Chondrocyte (in vitro differentiated cells): ENCODE measurements at regions not wholly inside any gene's neighbourhood (a gene's known extent, or its start where the extent isn't known, plus 50 kb on each side); places are given as distances from the start of the nearest gene placed in this dataset.

ENCODE experiments used
- DNase-seq: peaks from one replicate; pipeline ENCODE4 v3.0.0; 2021; ENCODE audit warnings: mixed read lengths, low spot score
- H3K27ac Mint-ChIP-seq: one replicate; pipeline ENCODE4 v1.8.0; 2021; ENCODE audit warnings: mild to moderate bottlenecking, moderate library complexity, mixed read lengths; ENCODE audit not compliant: unreplicated experiment
- H3K27me3 Mint-ChIP-seq: 2 replicates; pipeline ENCODE4 v1.8.0; 2021; ENCODE audit warnings: low read depth, mixed read lengths
- H3K36me3 Mint-ChIP-seq: 2 replicates; pipeline ENCODE4 v1.8.0; 2021; ENCODE audit warnings: low read depth, mixed read lengths
- H3K4me1 Mint-ChIP-seq: 2 replicates; pipeline ENCODE4 v1.8.0; 2021; ENCODE audit warnings: low read depth, mild to moderate bottlenecking, mixed read lengths
- H3K4me3 Mint-ChIP-seq: one replicate; pipeline ENCODE4 v1.8.0; 2021; ENCODE audit warnings: mild to moderate bottlenecking, moderate library complexity, mixed read lengths; ENCODE audit not compliant: unreplicated experiment
- H3K9me3 Mint-ChIP-seq: 2 replicates; pipeline ENCODE4 v1.8.0; 2021; ENCODE audit warnings: low read depth, mixed read lengths
- CTCF ChIP-seq: fragments of 200-600 bp; sonication (generic); IDR thresholded peaks from 2 replicates; pipeline ENCODE4 v1.5.0; 2021; ENCODE audit warnings: antibody characterized with exemption, mild to moderate bottlenecking, moderate library complexity

- Mint-ChIP-seq H3K4me3 (no peak overlapping the region), H3K9me3 (no peaks in the 10 kb centered on the region), H3K27me3 (peaks cover 6% of the 10 kb centered on the region), H3K27ac (no peak overlapping the region), H3K36me3 (no peaks in the 10 kb centered on the region), H3K4me1 (no peaks in the 10 kb centered on the region)
- TF ChIP-seq CTCF: no peak
- DNase-seq: no peak
Observed at GRCh38 chr9:118009614-118010013, 305.4 kb downstream of the TLR4 start.

DNA sequence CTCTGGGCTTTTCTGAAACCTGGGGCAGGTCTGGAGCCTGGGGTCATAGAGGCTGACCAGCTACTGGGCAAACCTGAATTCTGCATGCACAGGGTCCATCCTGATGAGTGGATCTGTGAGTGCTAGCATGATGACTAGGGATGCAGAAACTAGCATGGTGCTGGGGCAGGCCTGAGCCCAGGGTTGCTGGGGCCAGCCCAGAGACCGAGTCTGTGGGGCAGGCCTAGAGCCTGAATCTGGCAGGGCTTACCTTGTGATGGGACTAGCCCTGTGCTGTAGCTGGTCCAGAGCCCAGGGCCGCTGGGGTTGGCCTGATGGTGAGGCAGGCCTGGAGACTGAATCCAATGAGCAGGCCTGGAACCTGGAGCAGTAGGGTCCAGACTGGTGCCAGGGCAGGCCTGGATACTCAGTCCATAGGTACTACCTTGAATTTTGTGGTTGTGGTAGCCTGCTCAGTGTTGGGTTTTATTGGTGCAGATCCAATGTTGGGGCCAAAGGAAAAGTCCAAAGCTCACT lies 313.5 kb downstream of the TLR4 start:
- Mint-ChIP-seq H3K4me3 (no peak overlapping the region), H3K4me1 (no peaks in the 10 kb centered on the region), H3K36me3 (no peaks in the 10 kb centered on the region), H3K9me3 (peaks cover 10% of the 10 kb centered on the region), H3K27ac (no peak overlapping the region), H3K27me3 (peaks cover 2% of the 10 kb centered on the region)
- no peak for TF ChIP-seq CTCF
- no peak for DNase-seq

DNA sequence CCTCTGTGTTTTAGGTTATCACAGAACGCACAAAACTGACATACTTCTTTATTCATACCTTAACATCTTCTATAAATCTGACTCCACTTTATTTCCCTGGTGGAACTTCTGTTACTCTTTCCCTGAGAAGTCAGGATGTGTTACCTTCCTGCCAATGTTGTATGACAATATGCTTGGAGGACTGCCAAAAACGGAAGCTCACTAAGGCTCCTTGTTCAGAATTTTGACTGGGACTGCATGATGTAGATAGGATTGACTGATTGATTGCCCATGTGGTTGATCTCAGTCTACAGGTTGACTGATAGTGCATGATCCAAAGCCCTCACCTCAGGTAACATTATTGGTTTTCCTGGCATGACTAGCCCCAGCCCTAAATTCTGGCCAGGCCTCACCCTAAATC lies 319.4 kb downstream of the TLR4 start:
- Mint-ChIP-seq H3K27me3 (no peaks in the 10 kb centered on the region), H3K36me3 (no peaks in the 10 kb centered on the region)

GRCh38 chr9:118028225-118028624 lies 324.0 kb downstream of the TLR4 start:
- TF ChIP-seq CTCF: no peak
- no peak overlapping the region for H3K4me3 Mint-ChIP-seq
- no peaks in the 10 kb centered on the region for H3K9me3 Mint-ChIP-seq
- H3K4me1 Mint-ChIP-seq: no peaks in the 10 kb centered on the region
- H3K27me3 Mint-ChIP-seq: no peaks in the 10 kb centered on the region
- no peak for DNase-seq
- no peaks in the 10 kb centered on the region for H3K36me3 Mint-ChIP-seq
- no peak overlapping the region for H3K27ac Mint-ChIP-seq

More for the DNA sequence above, 319.4 kb downstream of the TLR4 start:
- Mint-ChIP-seq H3K27ac (no peak overlapping the region), H3K4me3 (no peak overlapping the region), H3K9me3 (no peaks in the 10 kb centered on the region), H3K4me1 (no peaks in the 10 kb centered on the region)
- no peak for TF ChIP-seq CTCF
- no peak for DNase-seq

DNA sequence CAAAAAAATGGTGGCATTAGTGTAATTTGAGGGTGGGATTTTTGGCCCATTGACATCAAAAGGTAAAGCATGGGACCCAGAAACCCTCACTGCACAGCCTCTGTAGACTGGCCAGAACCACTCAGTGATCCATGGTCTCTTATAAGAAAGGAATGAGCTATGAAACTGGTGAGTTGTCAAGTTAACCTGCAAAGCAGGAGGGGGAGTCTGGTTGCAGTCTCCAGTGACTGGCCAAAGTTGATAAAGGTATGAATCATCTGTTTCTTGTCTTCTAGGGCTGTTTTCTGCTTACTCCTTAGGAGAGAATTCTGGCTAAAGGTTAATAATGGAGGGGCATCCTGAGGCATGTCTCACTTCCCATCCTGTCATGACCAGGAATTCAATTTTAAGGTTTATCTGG lies 325.2 kb downstream of the TLR4 start:
- H3K9me3 Mint-ChIP-seq: no peaks in the 10 kb centered on the region
- no peak overlapping the region for H3K27ac Mint-ChIP-seq
- DNase-seq: no peak
- no peak for TF ChIP-seq CTCF
- H3K27me3 Mint-ChIP-seq: no peaks in the 10 kb centered on the region
- H3K4me3 Mint-ChIP-seq: no peak overlapping the region
- no peaks in the 10 kb centered on the region for H3K36me3 Mint-ChIP-seq
- H3K4me1 Mint-ChIP-seq: no peaks in the 10 kb centered on the region
